Stimulated activated CD8-positive, alpha-beta memory T cell treated with anti-CD3 and anti-CD28 coated beads, Interleukin-15, amount 100 ng/mL, for 1 hour (primary cell): ENCODE measurements at regions not wholly inside any gene's neighbourhood (a gene's known extent, or its start where the extent isn't known, plus 50 kb on each side); places are given as distances from the start of the nearest gene placed in this dataset.
"Not testable (repeated sequence)": the region's sequence is repeated elsewhere in the genome, so short reads cannot be mapped to it uniquely, and the experiment has no call there.

ENCODE experiments used
- DNase-seq: peaks from one replicate; pipeline ENCODE4 v3.0.0-alpha.2; 2020; ENCODE audit warnings: low read depth

DNA sequence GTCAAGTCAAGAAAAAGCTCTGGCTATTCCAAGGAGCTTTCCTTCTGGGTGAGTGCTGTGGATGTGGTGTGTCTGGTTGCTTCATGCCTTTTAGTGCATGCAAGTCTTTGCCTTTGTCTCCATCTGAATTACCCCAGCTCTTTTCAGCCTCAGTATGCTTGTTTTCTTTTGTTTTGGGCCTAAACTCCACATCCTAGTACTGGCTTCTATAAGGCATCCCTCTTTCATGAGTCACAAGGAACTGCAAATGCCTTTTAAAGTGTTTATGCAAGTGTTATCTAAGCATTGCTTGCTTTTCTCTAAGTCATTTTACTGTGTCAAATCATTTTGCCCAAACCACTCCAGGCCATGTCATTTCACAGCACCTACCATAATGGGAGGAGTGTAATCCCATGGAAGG, 132.1 kb downstream of the PLCE1 start:
- no peak for DNase-seq

DNA sequence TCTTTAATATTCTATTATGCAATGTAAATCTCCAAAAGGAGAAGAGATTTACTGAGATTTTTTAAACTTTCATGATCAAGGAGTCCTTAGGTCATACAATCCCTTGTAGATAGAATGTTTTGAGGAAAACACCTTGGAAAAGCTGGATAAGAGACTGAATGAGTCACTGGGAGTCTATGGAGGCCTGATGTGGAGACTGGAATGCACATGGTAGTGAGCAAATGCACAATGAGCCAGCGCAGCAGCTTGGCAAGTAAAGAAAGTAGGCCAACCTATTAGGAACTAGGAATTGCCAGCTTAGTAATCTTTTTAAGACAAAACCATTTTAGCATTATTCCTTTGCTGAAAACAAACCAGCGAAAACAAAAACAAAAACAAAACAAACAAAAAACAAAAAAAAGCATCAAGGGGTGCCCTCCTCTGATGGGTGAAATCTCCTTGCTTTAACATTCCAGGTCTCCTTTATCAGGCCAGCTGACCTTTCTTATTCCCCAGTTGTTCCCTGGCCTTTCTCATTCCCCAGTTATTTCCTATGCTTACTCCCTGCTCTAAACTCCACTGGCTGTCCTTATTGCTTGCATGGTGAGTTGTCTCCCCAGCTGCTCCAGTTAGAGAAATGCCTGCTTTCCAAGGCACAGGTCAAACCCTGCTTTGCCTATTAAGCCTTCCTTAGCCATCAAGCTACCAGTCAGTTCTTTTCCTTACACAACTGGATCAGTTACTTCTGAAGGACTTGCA, 135.8 kb downstream of the PLCE1 start:
- DNase-seq = no peak

DNA sequence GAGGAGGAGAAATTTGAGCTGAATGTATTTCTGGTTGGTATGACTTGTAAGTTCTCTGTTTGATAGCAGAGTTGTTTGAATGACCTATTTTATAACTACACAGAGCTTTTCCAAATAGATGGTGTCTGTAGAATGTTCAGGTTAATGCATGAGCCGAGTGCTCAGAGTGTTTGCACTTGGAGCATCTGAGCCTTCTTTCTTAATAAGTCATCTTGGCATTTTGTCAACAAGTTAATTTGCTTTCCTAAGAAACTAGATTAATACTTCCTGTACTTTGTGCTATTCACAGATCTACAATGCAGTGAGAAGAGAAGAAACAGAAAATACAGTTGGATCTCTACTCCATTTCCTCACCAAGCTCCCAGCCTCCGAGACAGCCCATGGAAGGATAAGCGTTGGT, 138.2 kb downstream of the PLCE1 start:
- DNase-seq = no peak

DNA sequence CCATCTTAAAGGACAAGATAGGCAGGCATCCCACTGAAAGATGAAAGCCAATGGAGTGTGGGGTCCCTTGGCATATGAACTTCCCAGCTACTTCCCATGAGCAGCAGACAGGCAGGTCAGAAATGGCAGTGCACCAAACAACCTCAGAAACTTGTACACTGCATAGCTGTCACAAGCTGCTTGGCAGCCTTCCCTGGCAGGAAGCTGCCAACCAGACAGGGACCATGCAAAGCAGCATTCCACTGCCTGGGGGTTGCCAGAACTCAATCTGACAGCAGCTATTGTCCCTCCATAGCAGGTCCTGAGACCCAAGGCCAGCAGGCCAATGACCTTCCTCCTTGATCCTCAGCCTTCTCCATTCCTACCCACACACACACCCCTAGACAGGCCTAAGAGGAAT, 139.5 kb downstream of the PLCE1 start:
- no peak for DNase-seq

DNA sequence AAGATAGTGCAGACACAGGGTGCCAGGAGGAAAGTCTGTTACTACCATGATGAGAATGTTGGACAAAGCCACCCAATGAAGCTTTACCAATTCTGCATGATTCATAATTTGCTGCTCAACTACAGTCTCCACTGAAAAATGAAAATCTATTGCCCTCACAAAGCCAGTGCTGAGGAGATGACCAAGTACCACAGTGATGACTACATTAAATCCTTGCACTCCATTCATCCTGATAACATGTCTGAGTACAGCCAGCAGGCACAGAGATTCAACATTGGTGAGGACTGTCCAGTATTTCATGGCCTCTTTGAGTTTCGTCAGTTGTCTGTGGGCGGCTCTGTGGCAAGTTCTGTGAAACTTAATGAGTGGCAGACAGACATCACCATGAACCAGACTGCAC, 144.0 kb downstream of the PLCE1 start:
- no peak for DNase-seq

DNA sequence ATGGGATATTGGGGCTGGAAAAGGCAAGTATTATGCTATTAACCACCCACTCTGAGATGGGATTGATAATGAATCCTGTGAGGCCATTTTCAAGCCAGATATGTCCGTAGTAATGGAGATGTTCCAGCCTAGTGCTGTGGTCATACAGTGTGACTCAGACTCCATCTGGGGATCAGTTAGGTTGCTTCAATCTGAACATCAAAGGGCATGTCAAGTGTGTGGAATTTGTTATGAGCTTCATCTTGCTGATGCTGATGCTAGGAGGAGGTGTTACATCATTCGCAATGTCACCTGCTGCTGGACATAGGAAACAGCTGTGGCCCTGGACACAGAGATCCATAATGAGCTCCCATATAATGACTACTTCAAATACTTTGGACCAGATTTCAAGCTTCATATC, 144.7 kb downstream of the PLCE1 start:
- DNase-seq = no peak

DNA sequence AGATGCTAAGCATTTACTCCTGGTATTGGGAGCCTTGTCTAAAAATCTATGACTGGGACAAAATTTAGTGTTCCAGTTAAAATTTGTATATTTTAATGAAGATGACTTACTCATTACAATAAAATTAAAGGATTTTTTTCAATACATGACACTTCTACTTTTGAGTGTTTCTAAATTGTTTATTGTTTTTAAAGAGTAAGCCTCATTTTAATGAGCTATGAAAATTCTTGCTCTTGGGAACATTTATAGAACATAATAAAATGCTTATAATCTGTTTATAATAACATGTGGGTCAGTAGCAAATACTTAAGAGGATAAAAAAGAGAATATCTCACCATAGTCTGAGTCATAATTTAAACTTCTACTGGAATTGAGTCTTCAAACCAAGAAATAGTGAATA, 149.5 kb downstream of the PLCE1 start:
- DNase-seq = no peak

DNA sequence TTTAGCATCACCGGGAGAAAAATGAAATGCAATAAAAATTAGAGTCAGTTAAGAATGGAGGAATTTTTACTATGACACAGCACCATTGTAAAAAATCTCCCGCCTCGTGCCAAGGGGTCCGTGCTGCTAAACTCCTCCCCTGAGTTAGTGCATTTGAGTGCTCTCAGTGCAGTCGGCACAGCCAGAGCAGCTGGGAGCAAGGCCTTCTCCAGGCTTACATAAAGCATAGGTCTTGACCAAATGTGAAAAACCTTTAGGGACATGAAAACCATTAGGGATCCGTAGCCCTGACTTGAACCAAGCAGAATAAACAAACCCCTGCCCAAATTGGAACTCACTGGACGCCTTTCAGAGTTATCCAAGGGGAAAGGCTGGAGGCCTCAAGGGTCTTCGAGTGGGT, 152.6 kb downstream of the PLCE1 start:
- DNase-seq = no peak

DNA sequence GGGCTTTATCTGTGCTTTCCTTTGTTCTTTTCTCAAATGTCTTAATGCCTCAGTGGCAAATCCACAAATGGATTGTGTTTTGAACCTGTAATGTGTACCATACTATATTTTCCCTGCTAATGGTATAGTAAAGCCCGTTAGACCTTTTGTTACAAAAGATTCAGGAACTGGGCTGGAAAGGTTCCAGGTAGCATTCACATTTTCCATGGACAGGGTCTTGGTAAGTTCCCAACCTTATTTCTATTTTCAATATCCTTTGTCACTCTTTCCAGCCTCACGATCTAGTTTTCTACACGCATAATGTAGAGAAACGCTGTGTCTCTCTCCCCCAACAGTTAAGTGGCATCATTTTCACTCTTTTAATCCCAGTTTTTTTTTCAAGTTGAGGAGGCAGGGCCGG, 153.0 kb downstream of the PLCE1 start:
- DNase-seq = no peak

DNA sequence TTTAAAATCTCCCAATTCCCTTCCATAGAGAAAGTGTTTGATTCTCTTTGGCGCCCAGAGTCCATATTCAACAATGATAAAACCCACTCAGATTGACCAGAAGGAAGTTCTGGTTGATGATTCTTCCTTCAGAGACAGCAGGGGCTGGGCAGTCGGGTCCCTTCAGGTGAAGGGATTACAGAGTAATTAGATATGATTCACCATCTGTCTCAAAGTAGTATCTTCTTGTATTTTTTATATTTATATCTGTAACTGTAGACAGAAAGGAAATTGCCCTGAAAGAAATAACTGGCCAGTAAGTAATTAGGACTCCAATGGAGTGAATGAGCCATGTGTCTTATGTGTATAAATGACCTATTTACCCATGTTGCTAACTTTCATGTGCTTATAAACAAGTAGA, 156.0 kb downstream of the PLCE1 start:
- no peak for DNase-seq

DNA sequence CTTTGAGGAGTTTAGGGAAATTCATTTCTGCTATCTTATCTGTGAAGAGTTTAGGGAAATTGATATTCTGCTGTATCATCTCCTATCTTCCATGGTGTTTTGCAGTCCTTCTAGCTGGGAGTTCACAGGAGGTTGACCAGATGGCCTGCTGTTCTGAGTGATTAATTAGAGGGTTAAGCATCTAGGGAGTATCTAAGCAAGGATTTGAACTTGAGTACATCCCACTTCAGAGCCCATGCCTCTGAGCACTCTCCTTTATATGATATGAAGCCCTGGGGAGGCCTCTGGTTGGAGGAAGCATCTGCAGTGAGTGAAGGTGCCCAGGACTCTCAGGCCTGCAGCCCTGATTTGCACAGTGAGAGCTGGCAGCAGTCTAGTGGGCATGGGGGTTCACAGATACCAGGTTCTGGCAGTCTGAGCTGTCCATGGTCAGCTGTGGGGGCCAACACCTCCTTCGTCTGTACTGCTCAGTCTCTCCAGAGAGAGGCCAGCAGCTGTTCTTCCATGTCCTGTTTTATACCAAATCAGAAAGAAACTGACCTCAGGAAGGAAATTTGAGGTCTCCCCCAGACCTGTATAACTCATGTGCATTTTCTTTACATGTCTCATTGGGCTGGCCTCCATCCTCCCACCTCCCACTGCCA, 156.9 kb downstream of the PLCE1 start:
- DNase-seq = no peak

DNA sequence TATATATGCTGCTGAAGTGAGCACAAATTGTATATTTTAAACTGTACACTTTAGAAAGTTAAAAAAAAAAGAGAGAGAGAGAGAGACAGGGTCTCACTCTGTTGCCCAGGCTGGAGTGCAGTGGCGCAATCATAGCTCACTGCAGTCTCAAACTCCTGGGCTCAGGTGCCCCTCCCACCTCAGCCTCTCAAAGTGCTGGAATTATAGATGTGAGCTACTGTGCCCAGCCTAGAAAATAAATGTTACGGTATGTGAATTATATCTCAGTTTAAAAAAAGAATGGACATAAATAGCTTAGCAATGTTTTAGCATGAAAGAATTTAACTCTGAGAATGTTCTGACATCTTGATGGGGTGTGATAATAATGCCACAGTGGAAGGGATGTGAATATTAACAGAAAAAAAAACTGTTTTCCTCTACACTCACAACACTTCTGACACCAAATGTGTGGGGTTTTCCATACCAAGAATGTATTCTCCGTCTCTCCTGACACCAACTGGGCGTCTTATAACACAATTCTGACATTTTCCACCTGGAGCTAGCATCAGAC, 162.1 kb downstream of the PLCE1 start:
- no peak for DNase-seq

DNA sequence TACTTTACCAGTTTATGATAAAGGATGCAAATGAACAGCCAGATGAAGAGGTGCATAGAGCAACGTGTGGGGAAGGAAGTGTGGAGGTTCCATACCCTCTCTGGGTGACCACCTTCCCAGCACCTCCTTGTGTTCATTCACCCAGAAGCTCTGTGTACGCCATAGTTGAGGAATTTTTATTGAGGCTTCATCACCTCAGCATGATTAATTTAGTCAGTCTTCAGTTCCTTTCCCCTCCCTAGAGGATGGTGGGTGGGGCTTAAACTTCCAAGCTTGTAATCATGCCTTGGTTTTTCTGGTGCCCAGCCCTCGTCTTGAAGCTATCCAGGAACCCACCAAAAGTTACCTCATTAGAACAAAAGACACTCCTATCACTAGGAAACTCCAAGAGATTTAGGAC, 162.7 kb downstream of the PLCE1 start:
- no peak for DNase-seq

DNA sequence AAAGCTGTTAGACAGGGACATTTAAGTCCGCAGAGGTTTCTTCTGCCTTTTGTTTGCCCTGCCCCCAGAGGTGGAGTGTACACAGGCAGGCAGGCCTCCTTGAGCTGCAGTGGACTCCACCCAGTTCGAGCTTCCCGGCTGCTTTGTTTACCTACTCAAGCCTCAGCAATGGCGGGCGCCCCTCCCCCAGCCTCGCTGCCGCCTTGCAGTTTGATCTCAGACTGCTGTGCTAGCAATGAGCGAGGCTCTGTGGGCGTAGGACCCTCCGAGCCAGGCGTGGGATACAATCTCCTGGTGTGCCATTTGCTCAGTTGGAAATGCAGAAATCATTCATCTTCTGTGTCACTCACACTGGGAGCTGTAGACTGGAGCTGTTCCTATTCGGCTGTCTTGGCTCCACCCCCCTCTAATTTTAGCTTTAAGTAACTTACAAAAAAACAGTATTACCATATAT, 171.5 kb downstream of the PLCE1 start:
- DNase-seq = not testable (repeated sequence)

DNA sequence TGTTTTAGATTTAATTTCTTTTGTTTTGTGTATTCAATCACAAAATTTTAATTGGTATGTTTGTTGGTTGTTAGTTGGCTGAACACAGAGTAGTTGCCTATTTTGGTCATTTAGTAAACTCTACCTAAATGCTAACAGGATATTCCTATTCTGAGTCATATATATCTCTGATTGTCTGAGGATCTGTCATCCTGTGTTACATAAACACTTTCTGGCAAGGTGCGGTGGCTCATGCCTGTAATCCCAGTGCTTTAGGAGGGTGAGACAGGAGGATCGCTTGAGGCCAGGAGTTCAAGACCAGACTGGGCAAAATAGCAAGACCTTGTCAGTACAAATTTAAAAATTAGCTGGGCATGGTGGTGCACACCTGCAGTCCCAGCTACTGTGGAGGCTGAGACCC, 178.6 kb downstream of the PLCE1 start:
- DNase-seq = no peak

DNA sequence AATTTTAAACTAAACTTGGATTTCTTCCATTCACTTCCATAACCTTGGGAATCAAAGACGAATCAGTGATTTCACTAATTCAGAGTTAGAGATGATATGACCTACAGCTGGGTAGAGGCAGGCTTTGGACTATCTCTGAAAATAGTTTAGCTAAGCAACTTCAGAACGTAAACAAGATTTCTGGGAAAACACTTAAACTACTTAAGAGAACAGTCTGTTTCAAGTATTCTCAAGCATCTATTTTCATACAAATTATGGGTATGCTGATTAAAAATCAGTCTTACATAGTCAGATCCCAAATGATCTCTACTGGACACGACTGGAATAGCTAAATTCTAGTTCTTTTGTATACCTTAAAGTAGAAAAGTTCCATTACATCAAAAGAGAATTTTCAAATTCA, 179.9 kb downstream of the PLCE1 start:
- no peak for DNase-seq

DNA sequence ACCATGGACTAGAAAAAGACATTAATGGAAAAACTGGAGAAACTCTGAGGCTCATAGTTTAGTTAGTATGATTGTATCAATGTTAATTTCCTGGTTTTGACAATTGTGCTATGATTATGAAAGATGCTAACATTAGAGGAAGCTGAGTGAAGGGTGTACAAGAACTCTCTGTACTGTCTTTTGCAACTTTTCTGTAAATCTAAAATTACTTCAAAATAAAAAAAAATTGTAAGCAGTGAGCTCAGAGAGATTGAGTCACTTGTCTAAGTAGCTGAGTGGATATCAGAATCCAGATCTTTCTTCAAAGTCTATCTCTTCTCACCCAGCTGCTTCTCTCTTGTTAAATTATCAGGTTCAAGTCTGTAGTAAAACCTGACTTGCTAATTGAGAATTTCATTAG, 181.1 kb downstream of the PLCE1 start:
- no peak for DNase-seq

DNA sequence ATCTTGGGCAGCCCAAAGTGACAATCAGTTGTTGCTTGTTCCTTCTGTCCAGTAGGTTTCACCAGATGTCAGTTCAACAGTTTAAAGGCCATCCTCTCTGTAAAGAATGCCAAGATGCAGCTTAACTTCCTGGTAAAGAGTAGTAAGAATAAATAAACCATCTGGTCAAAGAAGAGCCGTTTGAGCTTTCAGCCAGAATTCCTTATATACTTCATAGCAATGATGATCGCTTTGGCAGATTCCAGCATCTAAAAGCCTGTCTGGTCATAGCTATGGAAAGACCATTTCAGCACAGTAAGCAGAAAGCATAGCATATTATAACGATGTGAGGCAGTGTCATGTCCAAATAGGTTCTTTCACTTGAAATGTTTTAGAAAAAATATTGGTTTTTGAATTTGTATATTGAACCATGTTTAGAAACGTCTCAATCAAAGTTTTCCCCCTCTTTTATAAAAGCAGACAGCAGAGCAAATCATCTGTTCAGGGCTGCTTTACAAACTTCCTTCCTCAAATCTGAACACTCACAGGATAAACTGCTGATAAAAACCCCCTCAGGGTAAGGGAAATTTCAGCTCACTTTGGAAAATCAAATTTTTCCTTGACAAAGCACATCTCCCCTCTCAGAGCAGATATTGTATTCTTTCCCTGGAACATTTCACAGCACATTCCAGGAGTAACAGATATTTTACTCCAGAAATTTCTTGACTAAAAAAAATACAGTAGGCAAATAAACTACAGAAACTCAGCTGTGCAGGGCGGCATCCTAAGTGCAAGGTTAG, 184.1 kb downstream of the NOC3L start:
- DNase-seq = no peak

DNA sequence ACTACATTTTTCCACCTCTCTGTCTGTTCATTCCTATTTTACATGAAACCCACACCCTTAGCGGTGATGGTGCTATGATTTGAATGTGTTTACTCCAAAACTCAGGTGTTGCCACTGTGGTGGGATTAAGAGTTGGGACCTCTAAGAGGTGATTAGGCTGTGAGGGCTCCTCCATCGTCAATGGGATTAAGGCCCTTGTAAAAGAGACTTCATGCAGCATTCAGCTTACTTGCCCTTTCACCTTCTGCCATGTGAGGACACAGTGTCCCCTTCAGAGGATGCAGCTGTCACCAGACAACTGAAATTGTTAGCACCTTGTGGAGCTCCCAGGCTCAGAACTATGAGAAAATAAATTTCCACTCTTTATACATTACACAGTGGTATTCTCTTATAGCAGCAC, 182.2 kb downstream of the NOC3L start:
- no peak for DNase-seq

DNA sequence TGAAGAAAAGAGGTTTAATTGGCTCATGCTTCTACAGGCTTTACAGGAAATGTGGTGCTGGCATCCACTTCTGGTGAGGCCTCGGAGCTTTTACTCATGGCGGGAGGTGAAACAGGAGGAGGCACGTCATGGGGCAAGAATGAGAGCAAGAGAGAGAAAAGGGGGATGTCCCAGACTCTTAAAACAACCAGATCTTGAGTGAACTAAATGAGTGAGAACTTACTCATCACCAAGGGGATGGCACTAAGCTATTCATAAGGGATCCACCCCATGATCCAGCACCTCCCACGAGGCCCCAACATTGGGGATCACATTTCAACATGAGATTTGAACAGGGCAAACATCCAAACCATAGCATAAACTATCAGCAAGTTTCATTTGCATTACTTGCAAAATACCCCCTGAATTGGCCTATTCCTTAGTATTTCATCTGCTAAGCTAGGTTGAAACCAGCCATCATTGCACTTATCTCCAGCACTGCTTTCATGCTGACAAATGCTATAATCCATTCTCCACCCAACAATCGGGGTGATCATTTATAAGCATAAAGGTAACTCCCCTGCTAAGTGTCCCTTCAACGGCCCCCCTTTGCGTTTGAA, 179.0 kb downstream of the NOC3L start:
- no peak for DNase-seq

DNA sequence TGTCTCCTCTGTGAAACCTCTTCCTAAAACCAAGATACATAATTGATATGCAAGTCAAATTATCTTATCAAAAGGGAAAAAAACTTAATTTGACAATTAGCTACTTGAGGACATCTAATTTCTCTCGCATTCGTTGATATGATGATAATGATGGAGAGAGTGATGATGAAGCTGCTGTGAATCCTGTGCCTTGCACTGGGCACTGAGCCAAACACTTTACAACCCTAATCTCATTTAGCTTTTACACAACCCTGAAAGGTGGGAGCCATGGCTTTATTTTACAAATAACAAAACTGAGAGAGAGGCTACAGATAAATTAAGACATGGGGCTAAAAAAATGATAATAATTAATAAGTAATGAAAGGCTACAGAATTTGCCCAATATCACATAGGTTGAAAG, 176.0 kb downstream of the NOC3L start:
- DNase-seq = no peak

DNA sequence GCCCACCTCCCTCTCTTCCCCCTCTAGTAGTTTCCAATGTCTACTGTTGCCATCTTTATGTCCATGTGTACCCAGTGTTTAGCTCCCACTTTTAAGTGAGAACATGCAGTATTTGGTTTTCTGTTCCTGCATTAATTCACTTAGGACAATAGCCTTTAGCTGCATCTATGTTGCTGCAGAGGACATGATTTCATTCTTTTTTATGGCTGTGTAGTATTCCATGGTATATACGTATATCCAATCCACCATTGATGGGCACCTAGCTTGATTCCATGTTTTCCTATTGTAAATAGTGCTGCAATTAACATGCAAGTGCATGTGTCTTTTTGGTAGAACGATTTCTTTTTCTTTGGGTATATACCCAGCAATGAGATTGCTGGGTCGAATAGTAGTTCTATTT, 170.4 kb downstream of the NOC3L start:
- DNase-seq = no peak

DNA sequence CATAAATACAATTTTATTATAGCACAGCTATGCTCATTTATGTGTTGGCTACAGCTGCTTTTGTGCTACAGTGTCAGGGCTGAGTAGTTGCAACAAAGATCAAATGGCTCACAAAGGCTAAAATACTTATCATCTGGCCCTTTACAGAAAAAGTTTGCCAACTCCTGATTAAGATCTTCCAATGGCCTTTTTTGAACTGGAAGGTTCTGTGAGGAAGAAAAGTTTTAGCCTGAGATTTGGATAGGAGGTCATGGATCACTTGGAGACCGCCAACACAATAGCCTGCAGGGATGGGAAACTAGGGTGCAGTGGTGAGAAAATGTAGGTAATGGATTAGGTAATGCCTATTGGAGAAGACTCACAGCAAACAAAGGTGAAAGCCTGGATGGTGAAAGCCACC, 169.8 kb downstream of the NOC3L start:
- no peak for DNase-seq
